ENCODE measurements at regions not wholly inside any gene's neighbourhood (a gene's known extent, or its start where the extent isn't known, plus 50 kb on each side); places are given as distances from the start of the nearest gene placed in this dataset.

DNA sequence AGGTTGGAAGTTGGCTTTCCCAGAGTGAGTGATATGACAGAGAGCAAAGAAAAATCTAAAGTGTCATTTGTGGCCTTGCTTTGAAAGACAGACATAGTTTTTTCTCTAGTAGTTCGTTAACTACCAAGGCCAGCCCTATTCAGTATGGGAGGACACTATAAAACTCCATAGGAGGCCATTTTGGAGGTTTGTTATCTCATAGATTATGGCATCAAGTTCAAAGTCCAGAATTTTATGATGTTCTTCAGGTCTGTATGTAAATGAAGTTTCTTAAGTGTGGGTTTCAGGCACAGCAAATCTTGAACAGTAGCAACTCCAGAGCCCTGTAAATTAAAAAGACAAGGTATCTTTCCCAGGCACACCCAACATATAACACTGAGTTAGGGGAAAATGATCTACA lies 437.1 kb downstream of the PLPP3 start:
- no peak overlapping the region for H3K27ac ChIP-seq
- TF ChIP-seq, protein P1, sequence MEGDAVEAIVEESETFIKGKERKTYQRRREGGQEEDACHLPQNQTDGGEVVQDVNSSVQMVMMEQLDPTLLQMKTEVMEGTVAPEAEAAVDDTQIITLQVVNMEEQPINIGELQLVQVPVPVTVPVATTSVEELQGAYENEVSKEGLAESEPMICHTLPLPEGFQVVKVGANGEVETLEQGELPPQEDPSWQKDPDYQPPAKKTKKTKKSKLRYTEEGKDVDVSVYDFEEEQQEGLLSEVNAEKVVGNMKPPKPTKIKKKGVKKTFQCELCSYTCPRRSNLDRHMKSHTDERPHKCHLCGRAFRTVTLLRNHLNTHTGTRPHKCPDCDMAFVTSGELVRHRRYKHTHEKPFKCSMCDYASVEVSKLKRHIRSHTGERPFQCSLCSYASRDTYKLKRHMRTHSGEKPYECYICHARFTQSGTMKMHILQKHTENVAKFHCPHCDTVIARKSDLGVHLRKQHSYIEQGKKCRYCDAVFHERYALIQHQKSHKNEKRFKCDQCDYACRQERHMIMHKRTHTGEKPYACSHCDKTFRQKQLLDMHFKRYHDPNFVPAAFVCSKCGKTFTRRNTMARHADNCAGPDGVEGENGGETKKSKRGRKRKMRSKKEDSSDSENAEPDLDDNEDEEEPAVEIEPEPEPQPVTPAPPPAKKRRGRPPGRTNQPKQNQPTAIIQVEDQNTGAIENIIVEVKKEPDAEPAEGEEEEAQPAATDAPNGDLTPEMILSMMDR (conservative IDR thresholded peaks at IDR 0.05): no peak

DNA sequence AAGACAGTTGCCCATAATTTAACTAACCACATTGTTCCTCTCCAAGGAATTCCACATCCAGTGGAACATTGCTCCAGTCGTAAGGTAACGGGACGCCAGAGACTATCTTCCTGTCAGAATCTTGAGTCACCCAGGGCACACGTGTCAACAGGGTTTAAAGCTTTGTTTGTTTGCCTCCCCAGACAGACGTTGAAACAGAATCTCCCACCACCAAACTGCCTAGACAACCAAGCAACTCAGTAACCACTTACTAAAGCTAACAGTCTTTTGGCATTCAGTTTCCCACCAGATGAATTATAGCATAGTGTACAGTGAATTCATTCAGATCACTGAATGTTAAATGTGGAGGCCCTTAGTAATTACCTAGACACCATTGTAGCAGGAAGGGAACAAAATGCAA lies 439.5 kb downstream of the PLPP3 start:
- no peak overlapping the region for H3K27ac ChIP-seq

DNA sequence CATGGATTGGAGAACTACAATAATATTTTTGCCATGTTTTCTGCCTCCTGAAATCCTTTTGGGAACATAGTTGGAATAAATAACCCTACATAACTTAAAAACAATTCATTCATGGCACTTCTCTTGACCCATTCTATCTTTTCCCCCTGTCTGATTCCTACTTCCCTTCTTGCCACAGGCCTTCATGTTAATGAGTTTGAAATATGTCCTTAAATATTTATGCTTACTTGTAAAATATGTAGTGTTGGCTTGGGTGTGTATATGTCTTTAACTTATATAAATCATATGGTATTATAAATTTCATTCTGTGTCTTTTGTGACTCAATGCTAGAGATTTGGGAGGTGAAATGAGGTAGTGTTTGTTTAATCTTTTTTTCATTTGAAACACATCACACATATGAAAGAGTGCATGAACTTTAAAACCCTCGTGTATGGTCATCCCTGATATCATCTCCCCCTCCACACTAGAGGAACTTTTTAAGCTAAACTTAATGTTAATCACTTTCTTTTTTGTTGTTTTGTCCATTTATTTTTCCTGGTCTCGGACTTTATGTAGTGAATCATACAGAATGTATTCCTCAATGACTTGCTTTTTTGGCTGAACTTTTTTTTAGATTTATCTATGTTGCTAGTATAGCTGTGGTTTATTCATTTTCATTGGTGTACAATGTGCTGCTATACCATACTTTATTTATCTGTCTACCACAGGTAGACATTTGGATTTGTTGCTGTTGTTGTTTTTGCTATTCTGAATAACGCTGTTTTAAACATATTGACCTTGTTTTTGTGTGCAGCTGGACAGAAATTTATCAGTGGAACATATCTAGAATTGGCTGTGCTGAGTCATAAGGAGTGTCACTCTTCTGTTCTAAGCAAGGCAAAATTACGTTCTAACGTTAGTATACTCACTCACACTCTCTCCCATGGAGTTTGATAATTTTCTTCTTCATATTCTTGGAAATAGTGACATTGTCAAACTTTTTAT lies 441.6 kb downstream of the PLPP3 start:
- H3K27ac ChIP-seq: no peak overlapping the region
- TF ChIP-seq, protein P1 (conservative IDR thresholded peaks at IDR 0.05): no peak

More for the DNA sequence above, 439.5 kb downstream of the PLPP3 start:
- TF ChIP-seq, protein P1 (conservative IDR thresholded peaks at IDR 0.05): no peak

DNA sequence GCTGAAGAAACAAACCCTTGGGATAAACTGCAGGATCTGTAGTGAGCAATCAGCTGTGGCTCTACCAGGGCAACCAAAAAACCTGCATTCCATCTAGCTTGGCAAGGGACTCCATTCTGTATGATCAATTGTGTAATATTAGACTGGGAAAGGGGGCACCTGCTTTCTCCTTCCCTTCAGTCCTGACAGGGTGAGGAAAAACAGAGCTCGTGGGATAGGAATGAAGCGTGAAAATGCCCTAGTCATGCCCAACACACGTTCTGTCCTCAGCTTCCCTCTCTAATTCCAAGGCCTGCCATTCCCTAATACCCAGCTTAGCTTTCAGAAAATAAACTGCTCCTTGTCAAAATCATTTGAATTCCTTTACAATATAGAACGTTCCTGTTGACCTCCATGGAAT lies 442.3 kb downstream of the PLPP3 start:
- TF ChIP-seq, protein P1 (conservative IDR thresholded peaks at IDR 0.05): no peak
- no peak overlapping the region for H3K27ac ChIP-seq

DNA sequence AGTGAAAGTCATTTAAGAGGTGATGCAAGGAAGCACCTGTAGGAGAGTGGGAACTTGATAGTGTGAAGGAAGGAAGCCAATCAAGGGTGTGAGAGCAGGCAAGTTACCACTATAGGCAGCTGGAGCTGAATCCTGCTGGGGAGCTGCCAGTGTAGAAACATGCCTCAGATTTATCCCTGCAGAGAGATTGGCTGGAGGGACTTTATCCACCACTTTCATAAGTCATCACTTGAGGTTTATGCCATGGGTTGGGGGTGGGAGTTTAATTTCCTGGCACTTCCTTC lies 443.6 kb downstream of the PLPP3 start:
- TF ChIP-seq, protein P1 (conservative IDR thresholded peaks at IDR 0.05): no peak
- H3K27ac ChIP-seq: no peak overlapping the region

DNA sequence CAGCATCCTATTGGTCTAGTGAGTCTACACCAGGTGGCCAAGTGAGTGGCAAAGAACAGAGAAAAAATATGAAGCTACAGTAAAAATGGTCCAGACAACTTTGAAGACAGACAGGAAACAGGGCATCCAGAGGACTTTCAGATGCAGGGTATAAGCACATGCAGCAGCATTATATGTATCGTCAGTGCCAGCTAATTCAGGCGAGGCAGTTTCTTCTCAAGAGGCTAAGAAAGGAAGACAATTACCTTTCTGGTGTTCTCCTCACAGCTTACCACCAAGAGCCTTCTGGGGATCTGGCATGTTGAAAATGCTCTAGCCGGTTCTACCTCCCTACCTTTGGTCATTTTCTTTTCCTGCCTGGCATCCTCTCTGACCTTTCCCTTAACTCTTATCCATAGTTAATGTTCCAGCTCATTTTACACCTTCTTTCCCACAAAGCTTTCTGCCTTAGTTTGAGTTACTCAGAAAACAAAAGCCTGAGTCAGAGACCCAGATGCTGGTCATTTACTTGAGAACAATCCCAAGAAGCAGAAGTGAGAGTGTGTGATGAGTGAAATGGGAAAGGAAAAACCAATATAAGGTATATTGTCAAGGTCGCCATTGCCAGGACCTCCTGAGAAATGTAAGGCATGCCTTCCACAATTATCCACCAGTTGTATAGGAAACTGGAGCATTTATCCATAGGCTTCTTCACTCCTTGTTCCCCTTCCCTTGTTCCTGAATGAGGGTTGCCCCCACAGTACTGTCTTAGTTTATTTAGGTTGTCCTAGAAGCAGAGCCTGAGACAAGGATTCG lies 444.1 kb downstream of the PLPP3 start:
- H3K27ac ChIP-seq: no peak overlapping the region
- TF ChIP-seq, protein P1 (conservative IDR thresholded peaks at IDR 0.05): no peak

All from VCaP (cell line).